OCI-LY1 (cell line): ENCODE measurements at regions not wholly inside any gene's neighbourhood (a gene's known extent, or its start where the extent isn't known, plus 50 kb on each side); places are given as distances from the start of the nearest gene placed in this dataset.

Experiments
- H2AFZ ChIP-seq: fragments of 200-600 bp; sonication (generic), shearing (Covaris generic); 2 replicates; pipeline ENCODE4 v1.6.0; 2014; ENCODE audit warnings: antibody characterized with exemption, mild to moderate bottlenecking, low read length
- H3F3A ChIP-seq: fragments of 200-600 bp; sonication (generic), shearing (Covaris generic); 2 replicates; pipeline ENCODE4 v1.6.0; 2014; ENCODE audit warnings: mild to moderate bottlenecking, antibody characterized with exemption, low read length, moderate library complexity; ENCODE audit not compliant: insufficient read depth
- H3K27ac ChIP-seq: fragments of 200-600 bp; sonication (generic); 2 replicates; pipeline ENCODE4 v1.5.1; 2014; ENCODE audit warnings: low read length, mixed run types, mild to moderate bottlenecking, low read depth; ENCODE audit not compliant: poor library complexity, severe bottlenecking
- H3K27me3 ChIP-seq: fragments of 200-600 bp; sonication (generic); 2 replicates; pipeline ENCODE4 v1.6.0; 2014; ENCODE audit warnings: antibody characterized with exemption, mild to moderate bottlenecking, low read length, moderate library complexity; ENCODE audit not compliant: insufficient read depth
- H3K36me3 ChIP-seq: fragments of 200-600 bp; sonication (generic); 2 replicates; pipeline ENCODE4 v1.6.1; 2014; ENCODE audit warnings: mild to moderate bottlenecking, antibody characterized with exemption, low read length, moderate library complexity, mixed read lengths; ENCODE audit not compliant: insufficient read depth
- H3K4me1 ChIP-seq: fragments of 200-600 bp; sonication (generic); 2 replicates; pipeline ENCODE4 v1.5.1; 2014; ENCODE audit warnings: mild to moderate bottlenecking, low read length, moderate library complexity; ENCODE audit not compliant: insufficient read depth, severe bottlenecking
- H3K4me2 ChIP-seq: fragments of 200-600 bp; sonication (generic), shearing (Covaris generic); 2 replicates; pipeline ENCODE4 v1.6.1; 2014; ENCODE audit warnings: low read length
- H3K4me3 ChIP-seq: fragments of 200-600 bp; sonication (generic); 2 replicates; pipeline ENCODE4 v1.5.1; 2014; ENCODE audit warnings: low read length, low read depth, mild to moderate bottlenecking, mixed read lengths; ENCODE audit not compliant: poor library complexity, severe bottlenecking
- H3K79me2 ChIP-seq: fragments of 200-600 bp; shearing (Covaris generic); 2 replicates; pipeline ENCODE4 v1.6.1; 2016; ENCODE audit warnings: mixed run types, low read length, mixed read lengths; ENCODE audit not compliant: insufficient read depth
- H3K9ac ChIP-seq: fragments of 200-600 bp; sonication (generic), shearing (Covaris generic); 2 replicates; pipeline ENCODE4 v1.6.1; 2014; ENCODE audit warnings: mild to moderate bottlenecking, low read length, mixed read lengths
- H3K9me2 ChIP-seq: fragments of 200-600 bp; sonication (generic), shearing (Covaris generic); 2 replicates; pipeline ENCODE4 v1.6.1; 2014; ENCODE audit warnings: low read depth, mild to moderate bottlenecking, low read length, mixed read lengths
- H3K9me3 ChIP-seq: fragments of 200-600 bp; shearing (Covaris generic); 2 replicates; pipeline ENCODE4 v1.6.1; 2014; ENCODE audit warnings: low read length, mixed read lengths
- H4K20me1 ChIP-seq: fragments of 200-600 bp; sonication (generic), shearing (Covaris generic); 2 replicates; pipeline ENCODE4 v1.6.0; 2016; ENCODE audit warnings: mild to moderate bottlenecking, low read length; ENCODE audit not compliant: insufficient read depth
- EZH2 ChIP-seq: fragments of 200-600 bp; sonication (generic), shearing (Covaris generic); IDR thresholded peaks from 2 replicates; pipeline ENCODE4 v1.8.0; 2017; ENCODE audit warnings: borderline replicate concordance, mixed run types, mild to moderate bottlenecking, antibody characterized with exemption, low read length, moderate library complexity, mixed read lengths
- TF ChIP-seq, protein P1 (sequence below): fragments of 200-600 bp; sonication (generic), shearing (Covaris generic); IDR thresholded peaks from 2 replicates; pipeline ENCODE4 v1.5.1; 2017; ENCODE audit warnings: mild to moderate bottlenecking, antibody characterized with exemption, low read length, moderate library complexity, mixed read lengths

- H3F3A ChIP-seq: no peaks in the 10 kb centered on the region
These were observed 343.4 kb upstream of the SPRED2 start for GRCh38 chr2:65775839-65776238.

GRCh38 chr2:65767946-65768345 is 335.5 kb upstream of the SPRED2 start:
- Histone ChIP-seq H3K27ac (no peak overlapping the region), H3K4me1 (no peaks in the 10 kb centered on the region), H3K27me3 (no peaks in the 10 kb centered on the region), H3K9me2 (no peaks in the 10 kb centered on the region), H3K9ac (no peak overlapping the region), H3K79me2 (no peaks in the 10 kb centered on the region), H3K36me3 (no peaks in the 10 kb centered on the region), H3K4me3 (no peak overlapping the region), H2AFZ (no peak overlapping the region), H3K4me2 (no peak overlapping the region), H3F3A (no peaks in the 10 kb centered on the region), H4K20me1 (no peaks in the 10 kb centered on the region), H3K9me3 (no peaks in the 10 kb centered on the region)
- TF ChIP-seq, protein P1, sequence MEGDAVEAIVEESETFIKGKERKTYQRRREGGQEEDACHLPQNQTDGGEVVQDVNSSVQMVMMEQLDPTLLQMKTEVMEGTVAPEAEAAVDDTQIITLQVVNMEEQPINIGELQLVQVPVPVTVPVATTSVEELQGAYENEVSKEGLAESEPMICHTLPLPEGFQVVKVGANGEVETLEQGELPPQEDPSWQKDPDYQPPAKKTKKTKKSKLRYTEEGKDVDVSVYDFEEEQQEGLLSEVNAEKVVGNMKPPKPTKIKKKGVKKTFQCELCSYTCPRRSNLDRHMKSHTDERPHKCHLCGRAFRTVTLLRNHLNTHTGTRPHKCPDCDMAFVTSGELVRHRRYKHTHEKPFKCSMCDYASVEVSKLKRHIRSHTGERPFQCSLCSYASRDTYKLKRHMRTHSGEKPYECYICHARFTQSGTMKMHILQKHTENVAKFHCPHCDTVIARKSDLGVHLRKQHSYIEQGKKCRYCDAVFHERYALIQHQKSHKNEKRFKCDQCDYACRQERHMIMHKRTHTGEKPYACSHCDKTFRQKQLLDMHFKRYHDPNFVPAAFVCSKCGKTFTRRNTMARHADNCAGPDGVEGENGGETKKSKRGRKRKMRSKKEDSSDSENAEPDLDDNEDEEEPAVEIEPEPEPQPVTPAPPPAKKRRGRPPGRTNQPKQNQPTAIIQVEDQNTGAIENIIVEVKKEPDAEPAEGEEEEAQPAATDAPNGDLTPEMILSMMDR: no peak
- TF ChIP-seq EZH2: no peak

More at GRCh38 chr2:65775839-65776238, 343.4 kb upstream of the SPRED2 start:
- Histone ChIP-seq H3K79me2 (no peaks in the 10 kb centered on the region), H3K27ac (no peak overlapping the region), H3K36me3 (no peaks in the 10 kb centered on the region), H3K4me2 (no peak overlapping the region), H3K9me2 (no peaks in the 10 kb centered on the region), H2AFZ (no peak overlapping the region), H3K9me3 (no peaks in the 10 kb centered on the region), H3K4me3 (no peak overlapping the region), H3K27me3 (no peaks in the 10 kb centered on the region), H3K9ac (no peak overlapping the region), H4K20me1 (no peaks in the 10 kb centered on the region), H3K4me1 (no peaks in the 10 kb centered on the region)
- TF ChIP-seq, protein P1: no peak
- no peak for TF ChIP-seq EZH2

- H3K27me3 ChIP-seq: no peaks in the 10 kb centered on the region
These were observed 334.4 kb upstream of the SPRED2 start for GRCh38 chr2:65766768-65767267.

More at GRCh38 chr2:65766768-65767267, 334.4 kb upstream of the SPRED2 start:
- H3K9me3 ChIP-seq: no peaks in the 10 kb centered on the region
- H3K9me2 ChIP-seq: no peaks in the 10 kb centered on the region
- no peaks in the 10 kb centered on the region for H3K79me2 ChIP-seq
- no peak overlapping the region for H3K4me2 ChIP-seq
- H3K36me3 ChIP-seq: no peaks in the 10 kb centered on the region
- no peaks in the 10 kb centered on the region for H3F3A ChIP-seq
- H3K4me3 ChIP-seq: no peak overlapping the region
- no peaks in the 10 kb centered on the region for H3K4me1 ChIP-seq
- TF ChIP-seq EZH2: no peak
- TF ChIP-seq, protein P1: no peak
- no peak overlapping the region for H3K9ac ChIP-seq
- no peak overlapping the region for H2AFZ ChIP-seq
- no peak overlapping the region for H3K27ac ChIP-seq
- no peaks in the 10 kb centered on the region for H4K20me1 ChIP-seq
